HepG2 (cell line): ENCODE measurements at regions not wholly inside any gene's neighbourhood (a gene's known extent, or its start where the extent isn't known, plus 50 kb on each side); places are given as distances from the start of the nearest gene placed in this dataset.
A peak's percentile ranks its signal among the peaks of the same experiment; 100 is the strongest.

Experiments
- ATAC-seq: fragments of 200-7000 bp; cut with Tn5 transposase; 3 replicates; pipeline ENCODE4 v1.9.1; 2020; ENCODE audit warnings: mild to moderate bottlenecking, moderate library complexity
- BruUV-seq: library from RNA; stranded (reverse); fragments of 400-500 nt; replicated peaks from 2 replicates; lab custom pipeline; 2021; lab: Mats Ljungman, UMichigan
- CTCF ChIA-PET: fragments of 300-600 bp; formaldehyde crosslinking; extraction: SDS; loops from one replicate; lab custom pipeline; 2021; ENCODE audit warnings: low total read pairs, inconsistent platforms, low intra/inter-chr PET ratio; lab: Yijun Ruan, JAX
- POLR2A ChIA-PET: fragments of 350-600 bp; sonication (Branson Sonifier 250); formaldehyde crosslinking; loops from one replicate; lab custom pipeline; 2020; ENCODE audit warnings: antibody characterized with exemption, inconsistent platforms; lab: Yijun Ruan, JAX
- DNase-seq: peaks from one replicate; pipeline ENCODE4 v3.0.0-alpha.2; 2015; ENCODE audit warnings: low spot score
- FAIRE-seq: peaks from 3 replicates; lab custom pipeline; 2011; peaks lifted over from hg19 to GRCh38; lab: Jason Lieb, UNC
- H2AFZ ChIP-seq: one replicate; pipeline ENCODE4 v1.6.1; 2011; ENCODE audit warnings: low read length, inconsistent platforms
- H3K27ac ChIP-seq: fragments of 300-600 bp; 3 replicates; pipeline ENCODE4 v1.8.0; 2011; ENCODE audit warnings: mixed run types, mild to moderate bottlenecking, mixed read lengths, low read length, inconsistent platforms; ENCODE audit not compliant: insufficient read depth; ENCODE audit errors: extremely low read length
- H3K27me3 ChIP-seq, 2 experiments: fragments of 200-600 bp in 1 of 2; 2 replicates in 1 of 2; 3 replicates in 1 of 2; pipeline versions ENCODE4 v1.6.0 to v1.8.0; 2011; ENCODE audit warnings: low read length in 2 of 2, mild to moderate bottlenecking in 2 of 2, moderate library complexity in 2 of 2, inconsistent platforms in 1 of 2; ENCODE audit not compliant: insufficient read depth in 2 of 2, control insufficient read depth in 1 of 2
- H3K36me3 ChIP-seq, 2 experiments: fragments of 200-600 bp in 1 of 2; replicated peaks in 1 of 2; 2 replicates in 1 of 2; 3 replicates in 1 of 2; pipeline versions ENCODE4 v1.5.1 to v1.8.0; 2011; ENCODE audit warnings: low read length in 2 of 2, inconsistent platforms in 1 of 2; ENCODE audit not compliant: insufficient read depth in 2 of 2, control insufficient read depth in 1 of 2
- H3K4me1 ChIP-seq: 2 replicates; pipeline ENCODE4 v1.5.1; 2012; ENCODE audit warnings: low read length, inconsistent platforms; ENCODE audit not compliant: insufficient read depth
- H3K4me2 ChIP-seq: 2 replicates; pipeline ENCODE4 v1.6.0; 2011; ENCODE audit warnings: low read depth, low read length, inconsistent platforms
- H3K4me3 ChIP-seq, 3 experiments: fragments of 200-600 bp in 1 of 3; sonication (generic), shearing (Covaris generic) in 1 of 3; replicated peaks in 1 of 3; 2 replicates each; pipeline ENCODE4 v1.5.1; 2011 to 2016; ENCODE audit warnings: low read length in 3 of 3, inconsistent platforms in 2 of 3, low read depth in 2 of 3, mild to moderate bottlenecking in 2 of 3, control low read depth in 1 of 3, mixed read lengths in 1 of 3; ENCODE audit not compliant: insufficient read depth in 1 of 3
- H3K79me2 ChIP-seq: one replicate; pipeline ENCODE4 v1.6.1; 2011; ENCODE audit warnings: low read length, inconsistent platforms; ENCODE audit not compliant: insufficient read depth
- H3K9ac ChIP-seq: 2 replicates; pipeline ENCODE4 v1.6.0; 2011; ENCODE audit warnings: mild to moderate bottlenecking, low read depth, low read length, inconsistent platforms; ENCODE audit not compliant: insufficient read depth
- H3K9me3 ChIP-seq: 2 replicates; pipeline ENCODE4 v1.5.1; 2012; ENCODE audit warnings: mild to moderate bottlenecking, low read length
- H4K20me1 ChIP-seq: 2 replicates; pipeline ENCODE4 v1.6.0; 2011; ENCODE audit warnings: inconsistent platforms, mild to moderate bottlenecking, low read length, moderate library complexity; ENCODE audit not compliant: insufficient read depth
- ATF2 ChIP-seq: sonication (generic); formaldehyde crosslinking; IDR thresholded peaks from 2 replicates; pipeline ENCODE4 v1.4.0; 2020; ENCODE audit warnings: missing genetic modification reagents
- KLF11 ChIP-seq: IDR thresholded peaks from 2 replicates; pipeline ENCODE4 v1.6.1; 2016; ENCODE audit warnings: missing compliant biosample characterization
- MED1 ChIP-seq: sonication (generic); formaldehyde crosslinking; IDR thresholded peaks from 2 replicates; pipeline ENCODE4 v1.4.0; 2020; ENCODE audit warnings: missing genetic modification reagents
- MLXIP ChIP-seq: sonication (generic); formaldehyde crosslinking; IDR thresholded peaks from 2 replicates; pipeline ENCODE4 v1.9.0; 2021; ENCODE audit warnings: missing genetic modification reagents, borderline replicate concordance
- NFE2L2 ChIP-seq: fragments of 150-350 bp; IDR thresholded peaks from 2 replicates; pipeline ENCODE4 v1.6.1; 2014; ENCODE audit warnings: low read length
- NFIB ChIP-seq: sonication (generic); formaldehyde crosslinking; IDR thresholded peaks from 2 replicates; pipeline ENCODE4 v1.9.0; 2021; ENCODE audit warnings: missing genetic modification reagents, mild to moderate bottlenecking, borderline replicate concordance
- PBX3 ChIP-seq: sonication (generic); formaldehyde crosslinking; IDR thresholded peaks from 2 replicates; pipeline ENCODE4 v1.8.1; 2023; ENCODE audit warnings: missing genetic modification reagents, inconsistent platforms, borderline replicate concordance
- REXO4 ChIP-seq: sonication (generic); formaldehyde crosslinking; IDR thresholded peaks from 2 replicates; pipeline ENCODE4 v1.8.0; 2022; ENCODE audit warnings: missing genetic modification reagents, mild to moderate bottlenecking, borderline replicate concordance
- SIN3A ChIP-seq: IDR thresholded peaks from 2 replicates; pipeline ENCODE4 v1.6.1; 2011; ENCODE audit warnings: low read depth, mild to moderate bottlenecking, control low read depth, low read length, borderline replicate concordance
- SSRP1 ChIP-seq: IDR thresholded peaks from 2 replicates; pipeline ENCODE4 v1.6.1; 2016; ENCODE audit warnings: control low read depth
- TBL1XR1 ChIP-seq: fragments of 150-350 bp; IDR thresholded peaks from 2 replicates; pipeline ENCODE4 v1.6.1; 2014; ENCODE audit warnings: borderline replicate concordance, low read length; ENCODE audit not compliant: partially characterized antibody
- ZNF691 ChIP-seq: sonication (generic); formaldehyde crosslinking; IDR thresholded peaks from 2 replicates; pipeline ENCODE4 v1.4.0; 2020; ENCODE audit warnings: missing genetic modification reagents, low read depth, mild to moderate bottlenecking, borderline replicate concordance
- ZNF747 ChIP-seq: sonication (generic); formaldehyde crosslinking; IDR thresholded peaks from 2 replicates; pipeline ENCODE4 v1.8.1; 2023; ENCODE audit warnings: missing genetic modification reagents, mild to moderate bottlenecking, borderline replicate concordance
- WGBS: methylation state at CpG from one replicate; pipeline ENCODE4 v1.1.6; 2017; ENCODE audit warnings: low lambda C conversion rate; 5-methylcytosine and 5-hydroxymethylcytosine counted together
- in situ Hi-C: cut with HindIII; loops from 2 replicates; pipeline ENCODE4 v1.10.0; 2017; ENCODE audit warnings: low pct_unique_long_range_greater_than_20kb; ENCODE audit not compliant: extremely low pct_ligation_motif_present
- intact Hi-C: fragments of 100-400 bp; cut with micrococcal nuclease; formaldehyde crosslinking; loops from one replicate; pipeline ENCODE4 v1.10.0; 2022; ENCODE audit not compliant: unreplicated experiment

- in situ Hi-C loops, result no loop called here
- peaks cover 0 to 3% of the 10 kb centered on the region in 2 experiments; a peak in 3 of 5 replicates for H3K27me3 ChIP-seq
- H3K27ac ChIP-seq, result no peak overlapping the region
- no TSS peak for BruUV-seq
- ATAC-seq, result no peak
- no peak for TF ChIP-seq KLF11
- no peak for TF ChIP-seq TBL1XR1
- no peak for TF ChIP-seq MED1 (CRISPR knock-in tag)
- TF ChIP-seq ZNF691 (CRISPR knock-in tag), result no peak
- no peak for TF ChIP-seq ATF2 (CRISPR knock-in tag)
- TF ChIP-seq NFE2L2, result peak; percentile 55; the same call in 1 of the 2 replicates
- TF ChIP-seq, all 625 proteins: peak for 1
- Histone ChIP-seq H3K36me3 (no peaks in the 10 kb centered on the region), H2AFZ (no peak overlapping the region), H3K9ac (no peak overlapping the region), H4K20me1 (no peaks in the 10 kb centered on the region), H3K9me3 (no peaks in the 10 kb centered on the region), H3K4me1 (no peaks in the 10 kb centered on the region), H3K4me2 (no peak overlapping the region), H3K79me2 (no peaks in the 10 kb centered on the region), H3K4me3 (no peak overlapping the region)
- DNase-seq (no peak), FAIRE-seq (no peak)
- intact Hi-C loops, result no loop called here
- POLR2A ChIA-PET, result no interaction called here
- 0% methylated on average over 4 of the region's 4 CpGs for WGBS
- CTCF ChIA-PET, result no interaction called here
These were observed 318.3 kb downstream of the RRAGC start for GRCh38 chr1:38541223-38541622.

GRCh38 chr1:38539931-38540330 is 319.6 kb downstream of the RRAGC start:
- FAIRE-seq (no peak), ATAC-seq (no peak), DNase-seq (no peak)
- BruUV-seq, result no TSS peak
- H3K27me3 ChIP-seq, result no peaks in the 10 kb centered on the region; a peak in 3 of 5 replicates
- no peak overlapping the region for H2AFZ ChIP-seq
- no peak overlapping the region for H3K4me2 ChIP-seq
- intact Hi-C loops, result no loop called here
- no peaks in the 10 kb centered on the region for H3K9me3 ChIP-seq
- H3K4me3 ChIP-seq, result no peak overlapping the region
- 17% methylated on average over 4 of the region's 6 CpGs for WGBS
- H4K20me1 ChIP-seq, result no peaks in the 10 kb centered on the region
- in situ Hi-C loops, result no loop called here
- H3K79me2 ChIP-seq, result no peaks in the 10 kb centered on the region
- ChIA-PET POLR2A (no interaction called here), CTCF (no interaction called here)
- no peaks in the 10 kb centered on the region for H3K36me3 ChIP-seq
- no peak overlapping the region for H3K9ac ChIP-seq
- H3K27ac ChIP-seq, result no peak overlapping the region
- H3K4me1 ChIP-seq, result no peaks in the 10 kb centered on the region
- TF ChIP-seq SSRP1 (CRISPR knock-in tag) (no peak), SIN3A (no peak), REXO4 (no peak), MLXIP (CRISPR knock-in tag) (no peak), PBX3 (no peak), ZNF747 (CRISPR knock-in tag) (no peak), NFIB (no peak)
